ENCODE measurements at regions not wholly inside any gene's neighbourhood (a gene's known extent, or its start where the extent isn't known, plus 50 kb on each side); places are given as distances from the start of the nearest gene placed in this dataset.

DNA sequence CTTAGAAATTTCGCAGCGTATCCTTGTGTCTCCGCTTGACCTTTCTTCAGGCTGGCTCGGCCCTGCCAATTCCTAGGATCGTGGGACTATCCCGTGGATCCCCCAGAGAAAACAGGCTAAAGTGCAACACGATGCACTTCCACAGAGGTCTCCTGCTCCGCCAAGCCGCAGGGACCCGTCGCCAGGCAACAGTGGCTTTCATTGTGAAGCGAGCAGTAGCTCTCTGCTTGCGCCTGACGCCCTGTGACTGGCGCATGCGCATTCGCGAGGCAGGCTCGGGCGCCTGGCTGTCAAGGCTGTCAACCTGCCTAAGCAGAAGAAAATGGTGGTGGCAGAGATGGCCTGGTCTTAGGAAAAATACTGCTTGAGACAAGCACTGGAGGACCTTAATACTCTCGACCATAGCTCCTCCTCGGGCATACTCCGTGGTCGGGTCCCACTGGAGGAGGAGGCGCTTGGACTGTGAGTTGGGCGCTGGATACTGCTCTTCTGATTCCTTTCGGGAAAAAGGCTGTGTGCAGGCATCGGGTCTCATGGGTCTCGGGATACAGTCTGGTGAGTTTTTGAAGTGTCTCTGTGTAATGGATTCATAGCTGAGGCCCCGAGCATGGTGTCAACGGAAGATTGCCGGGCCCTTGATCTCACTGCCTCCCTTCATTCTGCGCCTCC lies 2336.1 kb downstream of the TP53TG3F start:
- TF ChIP-seq BCL6 (CRISPR knock-in tag; IDR thresholded peaks at IDR 0.05): no peak
- TF ChIP-seq NRF1 (conservative IDR thresholded peaks at IDR 0.05 in 1 of 2, IDR thresholded peaks at IDR 0.05 in 1 of 2): peak; percentile 67 to 74
- no peak overlapping the region for H2AFZ ChIP-seq (ENCODE audit: low read depth, low read length)
- H3K27ac ChIP-seq (ENCODE audit: extremely low read depth, low read depth, low read length): no peak overlapping the region
- no peaks in the 10 kb centered on the region for H4K20me1 ChIP-seq (replicated peaks; ENCODE audit: control insufficient read depth, insufficient read depth, low read length)
- no peaks in the 10 kb centered on the region for H3K4me1 ChIP-seq (replicated peaks in 1 of 2; ENCODE audit: control insufficient read depth in 2 of 2, insufficient read depth in 2 of 2, low read length in 2 of 2)
- no peak overlapping the region for H3K9ac ChIP-seq (ENCODE audit: insufficient read depth in 1 of 2, low read depth in 2 of 2, low read length in 2 of 2)
- H3K4me3 ChIP-seq: no peak overlapping the region
- H3K36me3 ChIP-seq (ENCODE audit: control insufficient read depth, insufficient read depth, low read length): no peaks in the 10 kb centered on the region
- intact Hi-C loops (cut with micrococcal nuclease): no loop called here
- no peak for ATAC-seq
- ChIA-PET CTCF (ENCODE audit: low intra/inter-chr PET ratio) (no interaction called here), POLR2A (no interaction called here)
- no peaks in the 10 kb centered on the region for H3K79me2 ChIP-seq (ENCODE audit: control insufficient read depth, insufficient read depth, low read length)
- in situ Hi-C loops (cut with MboI): no loop called here
- no peak for FAIRE-seq
- no peaks in the 10 kb centered on the region for H3K9me1 ChIP-seq (ENCODE audit: control insufficient read depth, insufficient read depth, low read length)
- 2% methylated on average over 22 of the region's 33 CpGs for WGBS (ENCODE audit: insufficient coverage, low coverage, missing lambda C conversion rate)
- no peak overlapping the region for H3K4me2 ChIP-seq (ENCODE audit: insufficient read depth, low read length)
- H3K27me3 ChIP-seq (ENCODE audit: control insufficient read depth in 2 of 2, insufficient read depth in 2 of 2, low read length in 2 of 2): no peaks in the 10 kb centered on the region
- DNase-seq (ENCODE audit: extremely low read depth in 1 of 4, low spot score in 3 of 4): peak in 1 of 4 experiments; percentile 3
- H3K9me3 ChIP-seq (replicated peaks; ENCODE audit: control insufficient read depth, insufficient read depth, low read depth, low read length): no peaks in the 10 kb centered on the region
- BruUV-seq (replicated peaks): no TSS peak

GRCh38 chr16:35797811-35798210 lies 2338.4 kb downstream of the TP53TG3F start:
- Histone ChIP-seq H3K9me3 (replicated peaks; ENCODE audit: control insufficient read depth, insufficient read depth, low read depth, low read length) (no peaks in the 10 kb centered on the region), H3K9ac (ENCODE audit: insufficient read depth in 1 of 2, low read depth in 2 of 2, low read length in 2 of 2) (no peak overlapping the region), H3K4me2 (ENCODE audit: insufficient read depth, low read length) (no peak overlapping the region), H3K27ac (ENCODE audit: extremely low read depth, low read depth, low read length) (no peak overlapping the region), H3K36me3 (ENCODE audit: control insufficient read depth, insufficient read depth, low read length) (no peaks in the 10 kb centered on the region), H3K79me2 (ENCODE audit: control insufficient read depth, insufficient read depth, low read length) (no peaks in the 10 kb centered on the region), H3K27me3 (ENCODE audit: control insufficient read depth in 2 of 2, insufficient read depth in 2 of 2, low read length in 2 of 2) (no peaks in the 10 kb centered on the region), H3K4me3 (no peak overlapping the region), H3K4me1 (replicated peaks in 1 of 2; ENCODE audit: control insufficient read depth in 2 of 2, insufficient read depth in 2 of 2, low read length in 2 of 2) (no peaks in the 10 kb centered on the region), H4K20me1 (replicated peaks; ENCODE audit: control insufficient read depth, insufficient read depth, low read length) (no peaks in the 10 kb centered on the region), H3K9me1 (ENCODE audit: control insufficient read depth, insufficient read depth, low read length) (no peaks in the 10 kb centered on the region), H2AFZ (ENCODE audit: low read depth, low read length) (no peak overlapping the region)
- intact Hi-C loops (cut with micrococcal nuclease) (no loop called here), in situ Hi-C loops (cut with MboI) (no loop called here)
- ChIA-PET CTCF (ENCODE audit: low intra/inter-chr PET ratio) (no interaction called here), POLR2A (no interaction called here)
- ATAC-seq (no peak), DNase-seq (ENCODE audit: extremely low read depth in 1 of 4, low spot score in 3 of 4) (no peak), FAIRE-seq (no peak)
- TF ChIP-seq TEAD2 (tag; IDR thresholded peaks at IDR 0.05) (no peak), LEF1 (IDR thresholded peaks at IDR 0.05) (no peak), ATF4 (CRISPR knock-in tag; IDR thresholded peaks at IDR 0.05) (no peak), ZNF217 (CRISPR knock-in tag; IDR thresholded peaks at IDR 0.05) (no peak), CCAR2 (IDR thresholded peaks at IDR 0.05; ENCODE audit: low read depth, low read length) (no peak)
- TF ChIP-seq, protein P1, sequence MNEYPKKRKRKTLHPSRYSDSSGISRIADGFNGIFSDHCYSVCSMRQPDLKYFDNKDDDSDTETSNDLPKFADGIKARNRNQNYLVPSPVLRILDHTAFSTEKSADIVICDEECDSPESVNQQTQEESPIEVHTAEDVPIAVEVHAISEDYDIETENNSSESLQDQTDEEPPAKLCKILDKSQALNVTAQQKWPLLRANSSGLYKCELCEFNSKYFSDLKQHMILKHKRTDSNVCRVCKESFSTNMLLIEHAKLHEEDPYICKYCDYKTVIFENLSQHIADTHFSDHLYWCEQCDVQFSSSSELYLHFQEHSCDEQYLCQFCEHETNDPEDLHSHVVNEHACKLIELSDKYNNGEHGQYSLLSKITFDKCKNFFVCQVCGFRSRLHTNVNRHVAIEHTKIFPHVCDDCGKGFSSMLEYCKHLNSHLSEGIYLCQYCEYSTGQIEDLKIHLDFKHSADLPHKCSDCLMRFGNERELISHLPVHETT (CRISPR knock-in tag; conservative IDR thresholded peaks at IDR 0.05 in 1 of 2, IDR thresholded peaks at IDR 0.05 in 1 of 2): no peak
- 0% methylated on average over 3 of the region's 3 CpGs for WGBS (ENCODE audit: insufficient coverage, low coverage, missing lambda C conversion rate)
- no TSS peak for BruUV-seq (replicated peaks)

Data from K562 (cell line).